Adrenal gland (tissue), 5 donors: ENCODE measurements at regions not wholly inside any gene's neighbourhood (a gene's known extent, or its start where the extent isn't known, plus 50 kb on each side); places are given as distances from the start of the nearest gene placed in this dataset.

Experiments used
- POLR2A ChIP-seq, 2 donors: fragments of 450-650 bp; IDR thresholded peaks; one replicate each; pipeline ENCODE4 v1.6.1; 2017; ENCODE audit warnings: antibody characterized with exemption in 2 of 2, mild to moderate bottlenecking in 2 of 2, moderate library complexity in 1 of 2
- TF ChIP-seq, protein P1 (sequence below), 6 experiments: fragments of 450-650 bp in 4 of 6; fragments of 200-600 bp in 2 of 6; sonication (generic) in 1 of 6; IDR thresholded peaks; 1 replicate in 5 of 6; 2 replicates in 1 of 6; pipeline versions ENCODE4 v1.5.1 to v1.8.0; 2016 to 2021; ENCODE audit warnings: antibody characterized with exemption in 6 of 6, mild to moderate bottlenecking in 2 of 6, moderate library complexity in 1 of 6
- donor health status: DM: no; HTN: no; CAD: no.

- TF ChIP-seq, protein P1, sequence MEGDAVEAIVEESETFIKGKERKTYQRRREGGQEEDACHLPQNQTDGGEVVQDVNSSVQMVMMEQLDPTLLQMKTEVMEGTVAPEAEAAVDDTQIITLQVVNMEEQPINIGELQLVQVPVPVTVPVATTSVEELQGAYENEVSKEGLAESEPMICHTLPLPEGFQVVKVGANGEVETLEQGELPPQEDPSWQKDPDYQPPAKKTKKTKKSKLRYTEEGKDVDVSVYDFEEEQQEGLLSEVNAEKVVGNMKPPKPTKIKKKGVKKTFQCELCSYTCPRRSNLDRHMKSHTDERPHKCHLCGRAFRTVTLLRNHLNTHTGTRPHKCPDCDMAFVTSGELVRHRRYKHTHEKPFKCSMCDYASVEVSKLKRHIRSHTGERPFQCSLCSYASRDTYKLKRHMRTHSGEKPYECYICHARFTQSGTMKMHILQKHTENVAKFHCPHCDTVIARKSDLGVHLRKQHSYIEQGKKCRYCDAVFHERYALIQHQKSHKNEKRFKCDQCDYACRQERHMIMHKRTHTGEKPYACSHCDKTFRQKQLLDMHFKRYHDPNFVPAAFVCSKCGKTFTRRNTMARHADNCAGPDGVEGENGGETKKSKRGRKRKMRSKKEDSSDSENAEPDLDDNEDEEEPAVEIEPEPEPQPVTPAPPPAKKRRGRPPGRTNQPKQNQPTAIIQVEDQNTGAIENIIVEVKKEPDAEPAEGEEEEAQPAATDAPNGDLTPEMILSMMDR (IDR thresholded peaks at IDR 0.05), result no peak
- TF ChIP-seq POLR2A (IDR thresholded peaks at IDR 0.05), result no peak
These were observed 68.4 kb upstream of the RANBP3L start for GRCh38 chr5:36370073-36370472.
